Tibial nerve (tissue), 3 donors: ENCODE measurements at regions not wholly inside any gene's neighbourhood (a gene's known extent, or its start where the extent isn't known, plus 50 kb on each side); places are given as distances from the start of the nearest gene placed in this dataset.

Source experiments
- CTCF ChIP-seq, 5 experiments: fragments of 200-600 bp in 3 of 5; fragments of 450-650 bp in 2 of 5; sonication (generic) in 3 of 5; IDR thresholded peaks; one replicate each; pipeline ENCODE4 v1.5.1; 2016 to 2019; ENCODE audit warnings: antibody characterized with exemption in 5 of 5, mild to moderate bottlenecking in 3 of 5, moderate library complexity in 2 of 5
- POLR2A ChIP-seq, 2 donors: fragments of 450-650 bp; IDR thresholded peaks; one replicate each; pipeline ENCODE4 v1.6.1; 2017; ENCODE audit warnings: antibody characterized with exemption in 2 of 2, mild to moderate bottlenecking in 2 of 2, moderate library complexity in 2 of 2

GRCh38 chr11:80872116-80872728 lies 1431.4 kb upstream of the TENM4 start:
- no peak for TF ChIP-seq CTCF (IDR thresholded peaks at IDR 0.05)
- no peak for TF ChIP-seq POLR2A (IDR thresholded peaks at IDR 0.05)
